COR-L47 (cell line): ENCODE measurements at regions not wholly inside any gene's neighbourhood (a gene's known extent, or its start where the extent isn't known, plus 50 kb on each side); places are given as distances from the start of the nearest gene placed in this dataset.

Experiments used
- DNase-seq: peaks from one replicate; lab custom pipeline; 2025; lab: John Stamatoyannopoulos, UW

DNA sequence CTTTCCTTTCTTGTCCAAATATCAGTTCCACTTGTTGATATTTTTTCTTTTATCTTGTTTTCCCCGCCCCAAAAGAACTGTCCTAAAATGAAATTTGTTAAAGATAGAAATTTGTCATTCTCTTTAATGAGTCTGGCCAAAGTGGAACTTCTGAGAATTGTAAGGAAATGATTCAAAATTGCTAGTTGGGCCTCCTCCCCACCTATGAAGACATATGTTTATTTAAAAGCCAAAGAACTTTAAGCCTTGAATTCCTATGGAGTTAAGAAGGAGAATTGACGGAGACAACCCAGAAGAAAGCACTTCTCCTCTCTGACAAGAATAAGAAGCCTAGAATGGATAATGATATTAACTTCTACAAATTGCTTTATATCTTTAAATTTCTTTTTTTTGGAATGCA is 59.1 kb upstream of the ALDH1A1 start:
- no peak for DNase-seq

DNA sequence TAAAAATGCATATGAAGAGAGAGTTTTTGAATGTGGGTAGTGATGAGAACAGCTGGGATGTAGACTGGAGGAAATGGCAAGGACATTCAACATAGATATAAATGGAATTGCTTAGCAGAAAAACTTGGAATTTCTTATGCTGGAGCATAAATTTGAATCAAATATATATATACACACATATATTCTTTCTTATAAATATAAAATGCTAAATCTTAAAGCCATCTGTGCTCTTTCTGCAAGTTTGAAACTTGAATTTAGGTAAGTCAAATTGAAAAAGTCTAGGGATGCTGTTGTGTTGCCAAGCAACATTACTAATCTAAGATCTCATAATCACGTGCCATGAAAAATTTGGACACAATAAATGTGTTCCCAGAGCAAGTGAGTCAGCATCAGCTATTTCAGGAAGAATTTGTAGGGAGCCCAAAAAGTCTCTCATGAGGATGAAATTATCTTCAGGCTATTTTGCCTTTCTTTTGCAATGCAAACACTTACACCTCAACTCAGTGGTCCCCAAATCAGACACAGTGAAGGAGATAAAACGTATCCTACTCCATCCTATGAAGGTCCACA is 58.4 kb upstream of the ALDH1A1 start:
- DNase-seq = no peak

DNA sequence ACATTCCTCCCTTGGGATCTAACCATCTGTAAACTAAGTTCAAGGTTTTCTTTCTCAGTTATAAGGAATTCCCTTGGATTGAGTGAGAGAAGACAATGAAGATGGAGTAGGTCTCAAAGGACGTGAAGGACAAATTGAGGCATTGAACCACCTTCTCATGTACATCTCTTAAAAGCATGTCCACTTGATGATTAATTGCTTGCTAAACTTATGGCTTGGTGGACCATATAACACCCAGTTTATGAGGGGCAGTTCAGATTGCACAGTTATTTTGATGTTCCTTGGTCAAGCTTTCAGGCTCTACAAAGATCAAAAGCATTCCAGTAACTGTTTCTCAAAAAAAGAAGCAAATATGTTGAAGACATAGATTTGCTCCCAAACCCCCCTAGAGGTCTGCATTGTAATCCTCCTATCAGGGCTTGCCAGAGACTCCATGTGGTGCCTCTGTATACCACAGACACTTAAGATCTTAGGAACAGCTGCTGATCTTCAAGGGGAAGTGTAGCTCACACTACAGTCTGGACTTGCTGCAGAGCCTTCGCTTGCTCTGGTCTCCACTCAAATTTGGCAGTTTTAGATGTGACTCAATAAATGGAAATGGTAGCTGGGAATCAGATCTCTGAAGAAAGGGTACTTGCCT is 56.9 kb upstream of the ALDH1A1 start:
- DNase-seq = no peak

DNA sequence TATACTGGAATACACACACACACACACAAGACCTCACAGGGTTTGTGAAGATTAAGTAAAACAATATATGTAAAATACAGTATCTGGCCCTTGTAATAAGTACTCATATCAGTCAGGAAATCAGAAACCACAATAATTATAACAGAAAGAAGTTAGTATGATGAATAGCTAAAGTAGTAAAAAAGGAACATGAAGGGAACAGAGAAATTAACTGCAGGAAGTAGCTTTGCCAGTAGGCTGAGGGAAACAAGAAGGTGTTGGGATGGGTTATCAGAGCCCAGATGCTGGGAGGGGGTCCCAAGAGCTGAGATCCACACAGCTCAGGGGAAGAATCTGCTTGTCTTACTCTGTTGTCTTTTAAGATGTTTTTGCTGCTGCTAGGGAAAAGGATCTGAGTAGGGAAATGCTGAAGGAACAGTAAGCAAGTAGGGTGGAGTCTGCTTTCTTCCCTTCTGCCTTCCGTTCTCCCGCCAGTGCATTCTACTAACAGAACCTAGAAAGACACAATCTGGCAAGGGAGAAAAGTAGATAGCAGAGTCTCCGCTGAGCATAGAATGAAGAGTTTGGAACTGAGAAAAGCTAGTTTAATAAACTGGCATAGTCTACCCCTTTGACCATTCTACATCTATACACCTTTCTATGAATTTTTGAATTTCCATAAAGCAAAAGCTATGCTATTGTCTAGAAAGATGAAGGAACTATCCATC is 55.3 kb upstream of the ALDH1A1 start:
- DNase-seq = no peak

GRCh38 chr9:73006986-73007385 is 54.1 kb upstream of the ALDH1A1 start:
- no peak for DNase-seq
